ENCODE measurements at regions not wholly inside any gene's neighbourhood (a gene's known extent, or its start where the extent isn't known, plus 50 kb on each side); places are given as distances from the start of the nearest gene placed in this dataset.

DNA sequence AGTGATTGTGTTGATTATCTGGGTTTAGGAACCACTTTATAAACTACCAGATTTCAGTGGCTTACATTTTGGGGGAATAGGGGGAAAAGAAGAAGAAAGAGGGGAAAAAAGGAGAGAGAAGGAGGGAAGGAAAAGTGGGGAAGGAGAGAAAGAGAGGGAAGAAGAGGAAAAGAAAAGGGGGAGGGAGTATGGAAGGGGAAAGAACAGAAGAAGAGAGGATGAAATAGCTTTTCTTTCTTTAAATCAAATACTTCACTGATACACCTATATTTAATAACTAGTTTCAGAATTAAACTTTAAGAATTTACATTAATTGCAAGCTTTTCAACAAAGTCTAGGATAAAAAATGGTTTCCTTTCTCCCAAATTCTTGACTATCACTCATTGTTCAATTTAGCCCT is 289.6 kb downstream of the SDHAF3 start:
- no peaks in the 10 kb centered on the region for H3K9me2 ChIP-seq (ENCODE audit: insufficient read depth)
- no peaks in the 10 kb centered on the region for H3K36me3 ChIP-seq (ENCODE audit: low read depth)
- H3K9me3 ChIP-seq (ENCODE audit: insufficient read depth, low read depth): no peaks in the 10 kb centered on the region
- no peak overlapping the region for H3K27ac ChIP-seq
- H3K27me3 ChIP-seq (ENCODE audit: insufficient read depth, low read depth): peaks cover 36% of the 10 kb centered on the region
- no peaks in the 10 kb centered on the region for H3K79me2 ChIP-seq (ENCODE audit: low read depth)
- no peak overlapping the region for H2AFZ ChIP-seq
- TF ChIP-seq EZH2 (IDR thresholded peaks at IDR 0.05; ENCODE audit: low read depth) (no peak), CTCF (conservative IDR thresholded peaks at IDR 0.05) (no peak)
- intact Hi-C loops (cut with micrococcal nuclease; ENCODE audit: unreplicated experiment): no loop called here
- H3K4me2 ChIP-seq: no peak overlapping the region
- no peak for DNase-seq
- H3K4me1 ChIP-seq (replicated peaks; ENCODE audit: insufficient read depth): no peaks in the 10 kb centered on the region
- no peaks in the 10 kb centered on the region for H3F3A ChIP-seq (ENCODE audit: insufficient read depth, low read depth)
- ChIA-PET CTCF (no interaction called here), POLR2A (ENCODE audit: unreplicated experiment) (no interaction called here)
- H3K4me3 ChIP-seq: no peak overlapping the region
- no TSS peak for BruUV-seq (replicated peaks)
- no peaks in the 10 kb centered on the region for H4K20me1 ChIP-seq (ENCODE audit: insufficient read depth)

DNA sequence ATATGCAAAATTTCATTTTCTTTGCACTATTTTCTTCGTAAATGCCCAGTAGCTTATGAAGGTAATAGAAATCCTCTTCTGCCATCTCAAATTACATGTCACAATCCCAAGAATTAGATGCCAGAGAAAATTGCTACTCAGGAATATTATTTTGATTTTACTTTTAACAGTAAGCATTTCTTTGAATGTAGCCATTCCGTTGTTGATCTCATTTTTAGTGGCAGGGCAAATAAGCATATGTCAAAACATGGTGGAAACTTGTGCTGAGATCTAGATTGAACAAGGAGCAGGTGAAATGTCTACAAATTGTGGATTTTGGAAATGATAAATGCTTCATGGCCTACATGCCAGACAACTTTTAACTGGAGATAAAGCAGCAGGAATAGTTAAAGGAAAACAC is 291.8 kb downstream of the SDHAF3 start:
- H3K79me2 ChIP-seq (ENCODE audit: low read depth): no peaks in the 10 kb centered on the region
- no TSS peak for BruUV-seq (replicated peaks)
- H3K36me3 ChIP-seq (ENCODE audit: low read depth): no peaks in the 10 kb centered on the region
- no peak overlapping the region for H3K27ac ChIP-seq
- POLR2A ChIA-PET (ENCODE audit: unreplicated experiment): interaction anchor here (0.8 kb wide), 1 partner anchor 1496 kb away, joined by 10 read pairs; no protein-coding TSS in a partner anchor
- no peaks in the 10 kb centered on the region for H3K9me3 ChIP-seq (ENCODE audit: insufficient read depth, low read depth)
- CTCF ChIA-PET: no interaction called here
- H3K4me1 ChIP-seq (replicated peaks; ENCODE audit: insufficient read depth): no peaks in the 10 kb centered on the region
- H3K4me2 ChIP-seq: no peak overlapping the region
- H4K20me1 ChIP-seq (ENCODE audit: insufficient read depth): no peaks in the 10 kb centered on the region
- H2AFZ ChIP-seq: no peak overlapping the region
- intact Hi-C loops (cut with micrococcal nuclease; ENCODE audit: unreplicated experiment): no loop called here
- TF ChIP-seq CTCF (conservative IDR thresholded peaks at IDR 0.05): no peak
- H3K27me3 ChIP-seq (ENCODE audit: insufficient read depth, low read depth): peaks cover 32% of the 10 kb centered on the region
- no peak for DNase-seq
- no peak overlapping the region for H3K4me3 ChIP-seq
- H3F3A ChIP-seq (ENCODE audit: insufficient read depth, low read depth): no peaks in the 10 kb centered on the region
- no peaks in the 10 kb centered on the region for H3K9me2 ChIP-seq (ENCODE audit: insufficient read depth)

- H3K4me3 ChIP-seq: no peak overlapping the region
- no peak overlapping the region for H2AFZ ChIP-seq
- TF ChIP-seq CTCF (conservative IDR thresholded peaks at IDR 0.05) (0 out of 2 replicates have a peak, but pooled peaks have one; percentile 17), EZH2 (IDR thresholded peaks at IDR 0.05; ENCODE audit: low read depth) (no peak)
- no peak for DNase-seq
- ChIA-PET POLR2A (ENCODE audit: unreplicated experiment) (no interaction called here), CTCF (no interaction called here)
- H3K4me2 ChIP-seq: no peak overlapping the region
- intact Hi-C loops (cut with micrococcal nuclease; ENCODE audit: unreplicated experiment): no loop called here
- H3K79me2 ChIP-seq (ENCODE audit: low read depth): no peaks in the 10 kb centered on the region
- H3K4me1 ChIP-seq (replicated peaks; ENCODE audit: insufficient read depth): no peaks in the 10 kb centered on the region
- no peaks in the 10 kb centered on the region for H3K36me3 ChIP-seq (ENCODE audit: low read depth)
- no peaks in the 10 kb centered on the region for H3F3A ChIP-seq (ENCODE audit: insufficient read depth, low read depth)
- H3K9me3 ChIP-seq (ENCODE audit: insufficient read depth, low read depth): no peaks in the 10 kb centered on the region
- peaks cover 5% of the 10 kb centered on the region; the same call in 1 of the 2 replicates for H3K27me3 ChIP-seq (ENCODE audit: insufficient read depth, low read depth)
- H3K27ac ChIP-seq: no peak overlapping the region
- H4K20me1 ChIP-seq (ENCODE audit: insufficient read depth): no peaks in the 10 kb centered on the region
- no TSS peak for BruUV-seq (replicated peaks)
- no peaks in the 10 kb centered on the region for H3K9me2 ChIP-seq (ENCODE audit: insufficient read depth)
These were observed 300.8 kb downstream of the SDHAF3 start for GRCh38 chr7:97418312-97418711.
